RWPE2 (cell line): ENCODE measurements at regions not wholly inside any gene's neighbourhood (a gene's known extent, or its start where the extent isn't known, plus 50 kb on each side); places are given as distances from the start of the nearest gene placed in this dataset.
A peak's percentile ranks its signal among the peaks of the same experiment; 100 is the strongest.

Source experiments
- ATAC-seq: fragments of 200-7000 bp; cut with Tn5 transposase; 3 replicates; pipeline ENCODE4 v1.9.1; 2021; ENCODE audit warnings: low read depth
- DNase-seq: peaks from one replicate; pipeline ENCODE4 v3.0.0-alpha.2; 2020; ENCODE audit warnings: low spot score
- H3K27ac ChIP-seq: fragments of 450-650 bp; 2 replicates; pipeline ENCODE4 v1.5.1; 2017; ENCODE audit warnings: mild to moderate bottlenecking; ENCODE audit not compliant: poor library complexity, severe bottlenecking
- H3K27me3 ChIP-seq: fragments of 250-450 bp; sonication (Bioruptor Pico); 2 replicates; pipeline ENCODE4 v1.5.1; 2021; ENCODE audit warnings: mild to moderate bottlenecking, moderate library complexity; ENCODE audit not compliant: insufficient read depth, poor library complexity, severe bottlenecking
- H3K36me3 ChIP-seq: fragments of 250-450 bp; sonication (Bioruptor Pico); 2 replicates; pipeline ENCODE4 v1.5.1; 2020; ENCODE audit warnings: low read depth, mild to moderate bottlenecking, moderate library complexity
- H3K4me1 ChIP-seq: fragments of 250-450 bp; sonication (Bioruptor Pico); 2 replicates; pipeline ENCODE4 v1.5.1; 2021; ENCODE audit warnings: mild to moderate bottlenecking, moderate library complexity; ENCODE audit not compliant: insufficient read depth, poor library complexity, severe bottlenecking
- H3K4me3 ChIP-seq: fragments of 250-450 bp; sonication (Bioruptor Pico); 2 replicates; pipeline ENCODE4 v1.5.1; 2021; ENCODE audit warnings: mild to moderate bottlenecking, moderate library complexity; ENCODE audit not compliant: severe bottlenecking
- H3K9me3 ChIP-seq: fragments of 250-450 bp; sonication (Bioruptor Pico); 2 replicates; pipeline ENCODE4 v1.5.1; 2021; ENCODE audit warnings: mild to moderate bottlenecking, moderate library complexity; ENCODE audit not compliant: severe bottlenecking
- TF ChIP-seq, protein P1 (sequence below): fragments of 450-650 bp; IDR thresholded peaks from one replicate; pipeline ENCODE4 v1.5.1; 2017; ENCODE audit warnings: mild to moderate bottlenecking, moderate library complexity; ENCODE audit not compliant: poor library complexity, severe bottlenecking

DNA sequence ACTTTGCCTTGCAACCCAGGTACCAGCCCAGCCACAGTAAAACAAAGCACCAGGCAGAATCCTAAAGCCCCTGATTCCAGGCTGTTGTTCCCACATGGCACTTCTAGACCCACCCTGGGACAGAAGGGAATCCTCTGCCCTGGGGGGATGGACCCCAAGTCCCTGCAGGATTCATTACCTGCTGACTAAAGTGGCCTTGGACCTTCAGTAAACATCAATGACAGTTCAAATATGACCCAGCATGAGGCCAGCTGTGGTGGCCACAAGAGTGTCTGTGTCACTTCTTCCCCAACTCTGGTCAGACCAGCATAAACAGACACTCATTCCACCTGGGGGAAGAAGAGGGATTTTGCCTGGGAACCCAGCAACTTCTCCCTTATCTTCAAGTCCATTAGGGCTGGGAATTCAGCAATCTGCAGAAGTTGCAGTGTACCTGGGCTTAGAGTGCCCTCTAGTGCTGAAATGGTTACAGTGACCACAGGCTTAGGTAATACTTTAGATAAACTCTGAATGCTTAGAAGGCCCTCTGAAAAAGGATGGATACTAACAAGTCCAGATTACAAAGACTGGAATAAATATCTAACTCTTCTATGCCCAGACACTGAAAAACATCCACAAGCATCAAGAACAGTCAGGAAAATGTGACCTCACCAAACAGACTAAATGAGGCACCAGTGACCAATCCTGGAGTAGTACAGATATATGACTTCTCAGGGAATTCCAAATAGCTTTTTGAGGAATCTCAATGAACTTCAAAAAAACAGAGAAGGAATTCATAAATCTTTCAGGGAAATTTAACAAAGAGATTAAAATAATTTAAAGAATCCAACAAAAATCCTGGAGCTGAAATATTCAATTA is 108.5 kb upstream of the TMEM168 start:
- Histone ChIP-seq H3K27ac (no peak overlapping the region), H3K27me3 (no peaks in the 10 kb centered on the region), H3K4me3 (no peak overlapping the region), H3K36me3 (no peaks in the 10 kb centered on the region), H3K4me1 (no peaks in the 10 kb centered on the region), H3K9me3 (no peaks in the 10 kb centered on the region)
- DNase-seq (no peak), ATAC-seq (peak; percentile 78)
- TF ChIP-seq, protein P1, sequence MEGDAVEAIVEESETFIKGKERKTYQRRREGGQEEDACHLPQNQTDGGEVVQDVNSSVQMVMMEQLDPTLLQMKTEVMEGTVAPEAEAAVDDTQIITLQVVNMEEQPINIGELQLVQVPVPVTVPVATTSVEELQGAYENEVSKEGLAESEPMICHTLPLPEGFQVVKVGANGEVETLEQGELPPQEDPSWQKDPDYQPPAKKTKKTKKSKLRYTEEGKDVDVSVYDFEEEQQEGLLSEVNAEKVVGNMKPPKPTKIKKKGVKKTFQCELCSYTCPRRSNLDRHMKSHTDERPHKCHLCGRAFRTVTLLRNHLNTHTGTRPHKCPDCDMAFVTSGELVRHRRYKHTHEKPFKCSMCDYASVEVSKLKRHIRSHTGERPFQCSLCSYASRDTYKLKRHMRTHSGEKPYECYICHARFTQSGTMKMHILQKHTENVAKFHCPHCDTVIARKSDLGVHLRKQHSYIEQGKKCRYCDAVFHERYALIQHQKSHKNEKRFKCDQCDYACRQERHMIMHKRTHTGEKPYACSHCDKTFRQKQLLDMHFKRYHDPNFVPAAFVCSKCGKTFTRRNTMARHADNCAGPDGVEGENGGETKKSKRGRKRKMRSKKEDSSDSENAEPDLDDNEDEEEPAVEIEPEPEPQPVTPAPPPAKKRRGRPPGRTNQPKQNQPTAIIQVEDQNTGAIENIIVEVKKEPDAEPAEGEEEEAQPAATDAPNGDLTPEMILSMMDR: peak; percentile 91

DNA sequence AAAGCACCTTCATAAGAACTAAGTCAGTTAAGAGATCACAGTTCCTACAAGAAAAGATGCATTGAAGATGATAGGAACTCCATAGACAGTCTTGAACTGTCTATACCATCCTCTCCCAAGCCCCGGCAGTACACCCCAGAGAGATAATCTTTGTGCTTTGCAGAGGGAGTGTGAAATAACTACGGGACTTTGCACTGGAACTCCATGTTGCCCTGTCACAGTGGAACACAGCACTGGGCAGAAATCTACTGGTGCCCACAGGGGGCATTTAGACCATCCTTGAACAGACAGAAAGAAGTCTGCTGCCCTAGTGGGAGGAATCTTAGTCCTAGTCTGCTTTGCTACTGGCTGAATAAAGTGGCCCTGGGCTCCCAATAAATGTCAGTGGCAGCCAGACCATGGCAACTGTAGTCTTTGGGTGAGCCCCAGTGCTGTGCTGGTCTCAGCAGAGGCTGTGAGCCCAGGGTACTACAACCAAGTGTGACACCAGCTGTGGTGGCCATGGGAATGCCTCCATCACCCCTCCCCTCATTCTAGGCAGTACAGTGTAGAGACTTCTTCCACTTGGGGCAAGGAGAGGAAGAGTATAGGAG is 107.7 kb upstream of the TMEM168 start:
- H3K9me3 ChIP-seq: no peaks in the 10 kb centered on the region
- DNase-seq: no peak
- no peak for ATAC-seq
- no peaks in the 10 kb centered on the region for H3K4me1 ChIP-seq
- TF ChIP-seq, protein P1: no peak
- H3K27me3 ChIP-seq: no peaks in the 10 kb centered on the region
- no peaks in the 10 kb centered on the region for H3K36me3 ChIP-seq
- no peak overlapping the region for H3K4me3 ChIP-seq
- no peak overlapping the region for H3K27ac ChIP-seq

DNA sequence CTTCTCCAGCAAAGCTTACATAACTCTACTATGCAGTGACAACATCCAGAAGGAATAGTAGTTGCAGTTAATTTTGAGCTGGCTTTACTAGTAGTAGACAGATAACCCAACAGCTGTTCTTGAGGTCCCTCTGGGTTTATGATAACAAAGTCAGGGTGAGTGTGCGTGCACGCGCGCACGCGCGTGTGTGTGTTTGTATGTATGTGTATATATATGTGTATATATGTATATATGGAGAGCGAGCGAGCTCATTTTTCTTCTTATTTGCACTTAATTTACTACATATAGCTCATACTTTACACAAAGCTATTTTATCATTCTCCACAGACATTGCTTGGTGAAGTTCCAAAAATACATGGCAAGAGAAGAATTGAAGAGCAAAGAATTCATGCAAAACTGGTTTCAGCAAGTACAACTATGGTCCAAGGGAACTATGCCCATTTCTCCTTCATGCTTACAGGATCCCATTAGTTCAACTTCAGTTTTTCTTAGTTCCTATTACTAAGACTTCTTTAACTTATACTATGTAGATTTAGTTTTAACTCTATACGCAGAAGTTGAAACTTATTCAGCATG is 105.9 kb upstream of the TMEM168 start:
- Histone ChIP-seq H3K9me3 (no peaks in the 10 kb centered on the region), H3K4me1 (no peaks in the 10 kb centered on the region), H3K27me3 (no peaks in the 10 kb centered on the region), H3K4me3 (no peak overlapping the region), H3K27ac (no peak overlapping the region), H3K36me3 (no peaks in the 10 kb centered on the region)
- TF ChIP-seq, protein P1: no peak
- ATAC-seq (no peak), DNase-seq (no peak)

DNA sequence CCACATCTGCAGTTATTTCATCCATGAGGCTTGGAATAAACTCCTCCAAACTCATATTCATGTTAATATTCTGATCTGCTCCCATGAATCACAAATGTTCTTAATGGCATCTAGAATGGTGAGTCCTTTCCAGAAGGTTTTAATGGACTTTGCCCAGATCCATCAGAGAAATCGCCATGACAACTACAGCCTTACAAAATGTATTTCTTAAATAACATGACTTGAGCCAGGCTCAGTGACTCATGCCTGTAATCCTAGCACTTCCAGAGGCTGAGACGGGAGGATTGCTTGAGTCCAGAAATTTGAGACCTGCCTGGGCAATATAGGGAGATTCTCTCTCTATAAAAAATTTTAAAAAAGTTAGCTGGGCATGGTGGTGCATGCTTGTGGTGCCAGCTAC is 102.1 kb upstream of the TMEM168 start:
- Histone ChIP-seq H3K27me3 (no peaks in the 10 kb centered on the region), H3K36me3 (no peaks in the 10 kb centered on the region), H3K4me1 (no peaks in the 10 kb centered on the region), H3K9me3 (no peaks in the 10 kb centered on the region), H3K27ac (no peak overlapping the region), H3K4me3 (no peak overlapping the region)
- TF ChIP-seq, protein P1: no peak
- no peak for ATAC-seq
- DNase-seq: no peak

DNA sequence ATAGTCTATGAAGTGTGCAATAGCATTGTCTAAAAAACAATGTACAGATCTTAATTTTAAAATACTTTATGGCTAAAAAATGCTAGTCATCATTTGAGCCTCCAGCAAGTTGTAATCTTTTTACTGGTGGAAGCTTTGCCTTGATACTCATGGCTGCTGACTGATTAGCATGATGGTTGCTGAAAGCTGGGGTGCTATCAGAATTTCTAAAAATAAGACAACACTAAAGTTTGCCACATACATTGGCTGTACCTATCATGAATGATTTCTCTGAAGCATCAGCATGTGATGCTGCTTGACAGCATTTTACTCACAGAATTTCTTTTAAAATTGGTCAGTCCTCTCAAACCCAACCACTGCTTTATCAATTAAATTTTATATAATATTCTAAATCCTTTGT is 101.5 kb upstream of the TMEM168 start:
- ATAC-seq (no peak), DNase-seq (no peak)
- no peaks in the 10 kb centered on the region for H3K9me3 ChIP-seq
- H3K27ac ChIP-seq: no peak overlapping the region
- no peak overlapping the region for H3K4me3 ChIP-seq
- H3K36me3 ChIP-seq: no peaks in the 10 kb centered on the region
- H3K4me1 ChIP-seq: no peaks in the 10 kb centered on the region
- TF ChIP-seq, protein P1: no peak
- H3K27me3 ChIP-seq: no peaks in the 10 kb centered on the region
